ENCODE measurements at regions not wholly inside any gene's neighbourhood (a gene's known extent, or its start where the extent isn't known, plus 50 kb on each side); places are given as distances from the start of the nearest gene placed in this dataset.

GRCh38 chr4:66963084-66963483, 582.2 kb downstream of the CENPC start:
- TF ChIP-seq RFX5 (IDR thresholded peaks at IDR 0.05; ENCODE audit: low read depth, low read length) = no peak
- TF ChIP-seq FOXA3 (CRISPR knock-in tag; IDR thresholded peaks at IDR 0.05) = no peak

Data from HepG2 (cell line).